ENCODE measurements at regions not wholly inside any gene's neighbourhood (a gene's known extent, or its start where the extent isn't known, plus 50 kb on each side); places are given as distances from the start of the nearest gene placed in this dataset.

DNA sequence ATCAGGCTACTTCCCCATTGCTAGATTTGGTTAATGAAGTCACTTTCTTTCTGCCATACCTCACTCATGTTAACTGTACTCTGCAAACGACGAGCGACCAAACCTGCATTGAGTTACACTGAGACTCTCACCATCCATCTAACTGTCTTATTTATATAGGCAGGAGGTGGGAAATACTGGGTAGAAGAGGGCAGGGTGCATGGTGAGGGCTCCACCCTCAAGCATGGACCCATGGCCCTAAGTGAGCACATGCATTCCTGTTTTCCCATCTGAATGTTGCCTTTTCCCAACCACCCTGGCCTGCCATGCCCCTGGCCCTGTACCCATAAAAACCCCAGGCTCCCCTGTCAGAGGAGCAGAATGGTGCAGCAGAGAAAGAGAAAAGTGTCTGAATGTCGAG is 52.7 kb upstream of the IL6ST start:
- TF ChIP-seq EZH2phosphoT487 (IDR thresholded peaks at IDR 0.05; ENCODE audit: borderline replicate concordance, low read depth, low read length), result no peak
- TF ChIP-seq, protein P1, sequence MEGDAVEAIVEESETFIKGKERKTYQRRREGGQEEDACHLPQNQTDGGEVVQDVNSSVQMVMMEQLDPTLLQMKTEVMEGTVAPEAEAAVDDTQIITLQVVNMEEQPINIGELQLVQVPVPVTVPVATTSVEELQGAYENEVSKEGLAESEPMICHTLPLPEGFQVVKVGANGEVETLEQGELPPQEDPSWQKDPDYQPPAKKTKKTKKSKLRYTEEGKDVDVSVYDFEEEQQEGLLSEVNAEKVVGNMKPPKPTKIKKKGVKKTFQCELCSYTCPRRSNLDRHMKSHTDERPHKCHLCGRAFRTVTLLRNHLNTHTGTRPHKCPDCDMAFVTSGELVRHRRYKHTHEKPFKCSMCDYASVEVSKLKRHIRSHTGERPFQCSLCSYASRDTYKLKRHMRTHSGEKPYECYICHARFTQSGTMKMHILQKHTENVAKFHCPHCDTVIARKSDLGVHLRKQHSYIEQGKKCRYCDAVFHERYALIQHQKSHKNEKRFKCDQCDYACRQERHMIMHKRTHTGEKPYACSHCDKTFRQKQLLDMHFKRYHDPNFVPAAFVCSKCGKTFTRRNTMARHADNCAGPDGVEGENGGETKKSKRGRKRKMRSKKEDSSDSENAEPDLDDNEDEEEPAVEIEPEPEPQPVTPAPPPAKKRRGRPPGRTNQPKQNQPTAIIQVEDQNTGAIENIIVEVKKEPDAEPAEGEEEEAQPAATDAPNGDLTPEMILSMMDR (conservative IDR thresholded peaks at IDR 0.05; ENCODE audit: low read length), result no peak

Data from OCI-LY7 (cell line).